Hepatocyte (in vitro differentiated cells): ENCODE measurements at regions not wholly inside any gene's neighbourhood (a gene's known extent, or its start where the extent isn't known, plus 50 kb on each side); places are given as distances from the start of the nearest gene placed in this dataset.

ENCODE experiments used
- DNase-seq: peaks from one replicate; pipeline ENCODE4 v3.0.0-alpha.2; 2016; ENCODE audit warnings: low spot score
- H2AFZ ChIP-seq: fragments of 200-600 bp; sonication (generic); 2 replicates; pipeline ENCODE4 v1.6.0; 2016; ENCODE audit warnings: antibody characterized with exemption, mild to moderate bottlenecking
- H3K27ac ChIP-seq: fragments of 200-600 bp; sonication (generic); 2 replicates; pipeline ENCODE4 v1.5.1; 2016; ENCODE audit warnings: mild to moderate bottlenecking
- H3K27me3 ChIP-seq: fragments of 200-600 bp; sonication (generic); 2 replicates; pipeline ENCODE4 v1.6.1; 2016
- H3K36me3 ChIP-seq: fragments of 200-600 bp; sonication (generic); replicated peaks from 2 replicates; pipeline ENCODE4 v1.5.1; 2016; ENCODE audit warnings: low read depth; ENCODE audit not compliant: insufficient read depth
- H3K4me1 ChIP-seq: fragments of 200-600 bp; sonication (generic); 2 replicates; pipeline ENCODE4 v1.5.1; 2016; ENCODE audit warnings: mild to moderate bottlenecking, moderate library complexity; ENCODE audit not compliant: insufficient read depth
- H3K4me2 ChIP-seq: fragments of 200-600 bp; sonication (generic); 2 replicates; pipeline ENCODE4 v1.6.0; 2016
- H3K4me3 ChIP-seq: fragments of 200-600 bp; sonication (generic); 2 replicates; pipeline ENCODE4 v1.5.1; 2016; ENCODE audit warnings: mild to moderate bottlenecking
- H3K79me2 ChIP-seq: fragments of 200-600 bp; sonication (generic); 2 replicates; pipeline ENCODE4 v1.6.0; 2017; ENCODE audit warnings: mild to moderate bottlenecking
- H3K9me2 ChIP-seq: fragments of 200-600 bp; sonication (generic); replicated peaks from 2 replicates; pipeline ENCODE4 v1.6.0; 2017; ENCODE audit warnings: mild to moderate bottlenecking; ENCODE audit not compliant: insufficient read depth
- H3K9me3 ChIP-seq: fragments of 200-600 bp; sonication (generic); 2 replicates; pipeline ENCODE4 v1.5.1; 2016; ENCODE audit warnings: low read depth, mild to moderate bottlenecking
- H4K20me1 ChIP-seq: fragments of 200-600 bp; sonication (generic); 2 replicates; pipeline ENCODE4 v1.6.0; 2016; ENCODE audit warnings: mild to moderate bottlenecking; ENCODE audit not compliant: insufficient read depth, poor library complexity, severe bottlenecking
- EZH2 ChIP-seq: fragments of 200-600 bp; sonication (generic); IDR thresholded peaks from 2 replicates; pipeline ENCODE4 v1.6.1; 2016; ENCODE audit warnings: antibody characterized with exemption, mild to moderate bottlenecking, borderline replicate concordance
- EZH2phosphoT487 ChIP-seq: fragments of 200-600 bp; sonication (generic); IDR thresholded peaks from one replicate; pipeline ENCODE4 v1.6.1; 2018; ENCODE audit warnings: antibody characterized with exemption, mild to moderate bottlenecking, low read depth, moderate library complexity; ENCODE audit not compliant: unreplicated experiment, severe bottlenecking
- WGBS: methylation state at CpG from one replicate; pipeline ENCODE4 v1.1.6; 2016; ENCODE audit warnings: low lambda C conversion rate; ENCODE audit errors: missing lambda C conversion rate; 5-methylcytosine and 5-hydroxymethylcytosine counted together
- TF ChIP-seq, protein P1 (sequence below): fragments of 200-600 bp; sonication (generic); IDR thresholded peaks from 2 replicates; pipeline ENCODE4 v1.5.1; 2016; ENCODE audit warnings: antibody characterized with exemption, mild to moderate bottlenecking; ENCODE audit not compliant: poor library complexity

DNA sequence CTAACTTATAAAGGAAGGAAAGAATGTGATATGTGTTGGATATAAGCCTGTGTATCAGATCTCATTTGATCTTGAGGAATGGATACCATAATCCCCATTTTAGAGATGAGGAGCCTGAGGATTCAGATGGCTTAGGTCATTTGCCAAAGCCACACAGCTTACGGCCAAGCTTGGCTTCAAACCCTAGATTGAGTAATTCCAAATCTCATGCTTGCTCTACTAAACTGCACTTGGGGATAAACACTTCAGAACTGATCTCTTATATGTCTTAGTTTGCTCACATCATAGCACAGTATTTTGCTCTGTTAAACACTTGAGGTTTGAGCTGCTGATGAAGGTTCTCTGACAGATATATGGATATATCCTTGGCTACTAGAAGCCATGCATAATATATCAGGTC is 504.4 kb downstream of the NTRK2 start:
- 94% methylated on average over 1 of the region's 1 CpG for WGBS
- H3K27me3 ChIP-seq: peaks cover 8% of the 10 kb centered on the region

DNA sequence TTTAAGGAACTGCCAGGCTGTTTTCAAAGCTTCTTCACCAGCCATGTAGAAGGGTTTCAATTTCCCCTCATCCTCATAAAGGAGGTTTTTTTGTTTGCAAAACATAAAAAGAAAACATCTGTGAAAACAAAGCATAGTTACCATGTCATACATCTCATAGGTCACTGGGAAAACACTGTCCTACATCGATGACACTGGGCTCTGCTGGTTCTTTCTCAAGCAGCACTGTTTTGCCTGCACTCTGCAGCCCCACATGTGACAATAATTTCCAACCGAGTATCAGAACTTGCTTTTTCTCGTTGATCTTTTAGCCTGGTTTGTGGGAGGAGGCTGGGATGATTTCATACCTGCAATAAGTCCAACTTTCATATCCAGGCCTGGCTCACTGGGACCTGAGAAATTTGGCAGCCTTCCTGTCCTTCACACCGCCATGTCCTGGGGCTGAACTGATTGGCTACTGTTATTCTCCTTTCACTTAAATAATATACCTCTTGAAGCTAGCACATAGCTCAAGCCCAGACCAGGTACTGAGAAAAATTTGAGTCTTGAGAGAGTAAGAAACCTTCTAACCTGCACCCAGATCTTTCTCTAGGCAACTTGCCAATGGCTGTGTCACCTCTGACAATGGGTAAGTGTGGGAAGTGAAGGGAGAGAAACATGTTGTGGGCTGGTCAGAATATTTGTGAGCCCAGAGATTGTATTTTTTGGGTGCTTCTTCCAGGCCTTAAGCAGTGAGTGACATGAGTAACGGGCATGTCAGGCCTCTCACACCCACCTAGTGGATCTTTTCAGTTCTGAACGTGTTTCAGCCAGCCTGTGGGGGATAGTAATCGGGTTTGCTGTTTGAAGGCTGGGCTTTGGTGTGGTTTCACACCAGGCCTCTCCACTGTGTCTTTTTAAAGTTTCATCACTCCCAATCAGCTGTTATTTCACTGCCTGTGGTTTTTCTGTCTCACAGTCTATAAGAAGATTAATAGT is 502.8 kb downstream of the NTRK2 start:
- Histone ChIP-seq H3K27ac (no peak overlapping the region), H3K4me2 (no peak overlapping the region), H4K20me1 (no peaks in the 10 kb centered on the region), H3K4me1 (no peaks in the 10 kb centered on the region), H3K9me2 (no peaks in the 10 kb centered on the region), H3K9me3 (no peaks in the 10 kb centered on the region), H3K27me3 (no peaks in the 10 kb centered on the region), H3K4me3 (no peak overlapping the region), H2AFZ (no peak overlapping the region), H3K36me3 (no peaks in the 10 kb centered on the region), H3K79me2 (no peaks in the 10 kb centered on the region)
- no peak for DNase-seq
- WGBS: 59% methylated on average over 7 of the region's 7 CpGs
- no peak for TF ChIP-seq EZH2phosphoT487
- TF ChIP-seq, protein P1, sequence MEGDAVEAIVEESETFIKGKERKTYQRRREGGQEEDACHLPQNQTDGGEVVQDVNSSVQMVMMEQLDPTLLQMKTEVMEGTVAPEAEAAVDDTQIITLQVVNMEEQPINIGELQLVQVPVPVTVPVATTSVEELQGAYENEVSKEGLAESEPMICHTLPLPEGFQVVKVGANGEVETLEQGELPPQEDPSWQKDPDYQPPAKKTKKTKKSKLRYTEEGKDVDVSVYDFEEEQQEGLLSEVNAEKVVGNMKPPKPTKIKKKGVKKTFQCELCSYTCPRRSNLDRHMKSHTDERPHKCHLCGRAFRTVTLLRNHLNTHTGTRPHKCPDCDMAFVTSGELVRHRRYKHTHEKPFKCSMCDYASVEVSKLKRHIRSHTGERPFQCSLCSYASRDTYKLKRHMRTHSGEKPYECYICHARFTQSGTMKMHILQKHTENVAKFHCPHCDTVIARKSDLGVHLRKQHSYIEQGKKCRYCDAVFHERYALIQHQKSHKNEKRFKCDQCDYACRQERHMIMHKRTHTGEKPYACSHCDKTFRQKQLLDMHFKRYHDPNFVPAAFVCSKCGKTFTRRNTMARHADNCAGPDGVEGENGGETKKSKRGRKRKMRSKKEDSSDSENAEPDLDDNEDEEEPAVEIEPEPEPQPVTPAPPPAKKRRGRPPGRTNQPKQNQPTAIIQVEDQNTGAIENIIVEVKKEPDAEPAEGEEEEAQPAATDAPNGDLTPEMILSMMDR: no peak
- TF ChIP-seq EZH2: no peak

More for the DNA sequence above, 504.4 kb downstream of the NTRK2 start:
- H3K36me3 ChIP-seq: no peaks in the 10 kb centered on the region
- no peak overlapping the region for H2AFZ ChIP-seq
- no peak overlapping the region for H3K27ac ChIP-seq
- no peaks in the 10 kb centered on the region for H3K79me2 ChIP-seq
- no peak overlapping the region for H3K4me3 ChIP-seq
- no peak overlapping the region for H3K4me2 ChIP-seq
- H3K9me2 ChIP-seq: no peaks in the 10 kb centered on the region
- H4K20me1 ChIP-seq: no peaks in the 10 kb centered on the region
- TF ChIP-seq EZH2 (no peak), EZH2phosphoT487 (no peak)
- TF ChIP-seq, protein P1: no peak
- DNase-seq: no peak
- H3K4me1 ChIP-seq: no peaks in the 10 kb centered on the region
- no peaks in the 10 kb centered on the region for H3K9me3 ChIP-seq

- Histone ChIP-seq H2AFZ (no peak overlapping the region), H3K9me3 (no peaks in the 10 kb centered on the region), H3K9me2 (no peaks in the 10 kb centered on the region), H3K27ac (no peak overlapping the region), H3K4me1 (no peaks in the 10 kb centered on the region), H3K27me3 (no peaks in the 10 kb centered on the region), H3K36me3 (no peaks in the 10 kb centered on the region), H3K4me2 (no peak overlapping the region), H3K4me3 (no peak overlapping the region), H3K79me2 (no peaks in the 10 kb centered on the region), H4K20me1 (no peaks in the 10 kb centered on the region)
- TF ChIP-seq, protein P1: no peak
- no peak for TF ChIP-seq EZH2
- no peak for TF ChIP-seq EZH2phosphoT487
- no peak for DNase-seq
These were observed 501.6 kb downstream of the NTRK2 start for GRCh38 chr9:85171163-85171562.
